ACHN (cell line): ENCODE measurements at regions not wholly inside any gene's neighbourhood (a gene's known extent, or its start where the extent isn't known, plus 50 kb on each side); places are given as distances from the start of the nearest gene placed in this dataset.
"Not testable (repeated sequence)": the region's sequence is repeated elsewhere in the genome, so short reads cannot be mapped to it uniquely, and the experiment has no call there.

Source experiments
- DNase-seq: peaks from one replicate; pipeline ENCODE4 v3.0.0-alpha.2; 2015
- in situ Hi-C: cut with HindIII; loops from 2 replicates; pipeline ENCODE4 v1.10.0; 2017; ENCODE audit warnings: low sequenced_read_pairs, low pct_ligation_motif_present, low pct_unique_long_range_greater_than_20kb

- no peak for DNase-seq
Observed at GRCh38 chr4:186984105-186984644, 260.5 kb upstream of the FAT1 start.

GRCh38 chr4:186999686-187000085 lies 276.0 kb upstream of the FAT1 start:
- in situ Hi-C loops = no loop called here
- no peak for DNase-seq

More at GRCh38 chr4:186984105-186984644, 260.5 kb upstream of the FAT1 start:
- in situ Hi-C loops = no loop called here

GRCh38 chr4:187000281-187000680 lies 276.6 kb upstream of the FAT1 start:
- in situ Hi-C loops = no loop called here
- DNase-seq = no peak

GRCh38 chr4:187002133-187002532 lies 278.5 kb upstream of the FAT1 start:
- DNase-seq, in situ Hi-C loops: not testable (repeated sequence)

- in situ Hi-C loops = no loop called here
- no peak for DNase-seq
Observed at GRCh38 chr4:187004628-187005027, 281.0 kb upstream of the FAT1 start.

GRCh38 chr4:187006189-187006618 lies 282.5 kb upstream of the FAT1 start:
- DNase-seq = no peak
- in situ Hi-C loops = no loop called here

GRCh38 chr4:187010052-187010451 lies 286.4 kb upstream of the FAT1 start:
- DNase-seq = no peak
- in situ Hi-C loops = no loop called here

- no peak for DNase-seq
- in situ Hi-C loops = no loop called here
Observed at GRCh38 chr4:187016101-187016500, 292.4 kb upstream of the FAT1 start.

- in situ Hi-C loops = no loop called here
- DNase-seq = no peak
Observed at GRCh38 chr4:187017147-187017546, 293.5 kb upstream of the FAT1 start.

GRCh38 chr4:187019896-187020295 lies 296.2 kb upstream of the FAT1 start:
- DNase-seq = no peak
- in situ Hi-C loops = no loop called here

GRCh38 chr4:187020676-187021075 lies 297.0 kb upstream of the FAT1 start:
- in situ Hi-C loops = no loop called here
- no peak for DNase-seq

- DNase-seq = no peak
- in situ Hi-C loops = no loop called here
Observed at GRCh38 chr4:187021436-187022205, 298.0 kb upstream of the FAT1 start.

- in situ Hi-C loops = no loop called here
- no peak for DNase-seq
Observed at GRCh38 chr4:187027272-187027671, 303.6 kb upstream of the FAT1 start.

- in situ Hi-C loops = no loop called here
- no peak for DNase-seq
Observed at GRCh38 chr4:187042251-187042650, 318.6 kb upstream of the FAT1 start.

- DNase-seq = no peak
- in situ Hi-C loops = no loop called here
Observed at GRCh38 chr4:187046471-187046870, 322.8 kb upstream of the FAT1 start.

GRCh38 chr4:187059021-187059420 lies 335.4 kb upstream of the FAT1 start:
- in situ Hi-C loops = no loop called here
- no peak for DNase-seq

GRCh38 chr4:187059895-187060294 lies 336.2 kb upstream of the FAT1 start:
- in situ Hi-C loops = no loop called here
- DNase-seq = no peak

GRCh38 chr4:187060551-187060950 lies 336.9 kb upstream of the FAT1 start:
- no peak for DNase-seq
- in situ Hi-C loops = no loop called here

GRCh38 chr4:187063251-187063650 lies 339.6 kb upstream of the FAT1 start:
- no peak for DNase-seq
- in situ Hi-C loops = no loop called here

- in situ Hi-C loops = no loop called here
Observed at GRCh38 chr4:187064033-187064432, 340.4 kb upstream of the FAT1 start.

More at GRCh38 chr4:187064033-187064432, 340.4 kb upstream of the FAT1 start:
- no peak for DNase-seq
